ENCODE measurements at regions not wholly inside any gene's neighbourhood (a gene's known extent, or its start where the extent isn't known, plus 50 kb on each side); places are given as distances from the start of the nearest gene placed in this dataset.

DNA sequence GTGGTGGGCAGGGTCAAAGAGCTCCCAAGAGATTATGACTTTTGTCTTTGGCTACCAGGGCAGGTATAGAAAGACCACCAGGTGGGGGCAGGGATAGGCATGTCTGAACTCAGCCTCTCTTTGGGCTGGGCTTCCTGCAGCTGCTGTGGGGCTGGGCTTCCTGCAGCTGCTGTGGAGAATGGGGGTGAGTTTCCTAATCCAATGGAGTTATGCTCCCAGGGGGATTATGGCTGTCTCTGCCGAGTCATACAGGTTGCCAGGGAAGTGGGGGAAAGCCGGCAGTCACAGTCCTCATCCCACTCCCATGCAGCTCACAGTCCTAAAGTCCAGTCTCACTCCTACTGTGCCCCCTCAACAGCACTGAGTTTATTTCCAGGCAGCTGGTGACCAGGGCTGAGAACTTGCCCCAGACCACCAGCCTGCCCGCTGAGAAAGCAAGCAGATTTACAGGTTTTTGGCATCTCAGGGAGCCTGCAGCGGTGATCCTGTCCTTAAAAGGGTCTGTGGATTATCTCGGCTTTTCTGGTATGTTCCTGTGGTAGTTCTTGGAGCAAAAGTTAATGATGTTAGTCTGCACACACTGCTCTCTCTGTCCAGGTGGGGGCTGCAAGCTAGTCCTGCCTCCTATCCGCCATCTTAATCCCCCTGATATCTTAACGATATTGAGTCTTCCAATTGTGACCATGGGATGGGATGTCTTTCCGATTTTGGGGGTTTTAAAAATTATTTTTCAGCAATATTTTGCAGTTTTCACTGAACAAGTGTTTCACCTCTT lies 133.4 kb downstream of the RTL9 start:
- H3K27me3 ChIP-seq, result no peaks in the 10 kb centered on the region
- DNase-seq (ENCODE audit: low spot score in 2 of 2), result no peak
- WGBS, 2 donors, result 86 to 89% methylated on average over 7 to 8 of the region's 8 CpGs
- H3K9me3 ChIP-seq, result no peaks in the 10 kb centered on the region
- H3K4me1 ChIP-seq, result no peaks in the 10 kb centered on the region
- TF ChIP-seq, protein P1, sequence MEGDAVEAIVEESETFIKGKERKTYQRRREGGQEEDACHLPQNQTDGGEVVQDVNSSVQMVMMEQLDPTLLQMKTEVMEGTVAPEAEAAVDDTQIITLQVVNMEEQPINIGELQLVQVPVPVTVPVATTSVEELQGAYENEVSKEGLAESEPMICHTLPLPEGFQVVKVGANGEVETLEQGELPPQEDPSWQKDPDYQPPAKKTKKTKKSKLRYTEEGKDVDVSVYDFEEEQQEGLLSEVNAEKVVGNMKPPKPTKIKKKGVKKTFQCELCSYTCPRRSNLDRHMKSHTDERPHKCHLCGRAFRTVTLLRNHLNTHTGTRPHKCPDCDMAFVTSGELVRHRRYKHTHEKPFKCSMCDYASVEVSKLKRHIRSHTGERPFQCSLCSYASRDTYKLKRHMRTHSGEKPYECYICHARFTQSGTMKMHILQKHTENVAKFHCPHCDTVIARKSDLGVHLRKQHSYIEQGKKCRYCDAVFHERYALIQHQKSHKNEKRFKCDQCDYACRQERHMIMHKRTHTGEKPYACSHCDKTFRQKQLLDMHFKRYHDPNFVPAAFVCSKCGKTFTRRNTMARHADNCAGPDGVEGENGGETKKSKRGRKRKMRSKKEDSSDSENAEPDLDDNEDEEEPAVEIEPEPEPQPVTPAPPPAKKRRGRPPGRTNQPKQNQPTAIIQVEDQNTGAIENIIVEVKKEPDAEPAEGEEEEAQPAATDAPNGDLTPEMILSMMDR (IDR thresholded peaks at IDR 0.05), result no peak
- TF ChIP-seq EP300 (IDR thresholded peaks at IDR 0.05) (no peak), POLR2A (IDR thresholded peaks at IDR 0.05) (no peak)
- H3K36me3 ChIP-seq, result no peaks in the 10 kb centered on the region
- H3K4me3 ChIP-seq, result no peak overlapping the region
- H3K27ac ChIP-seq, result no peak overlapping the region

DNA sequence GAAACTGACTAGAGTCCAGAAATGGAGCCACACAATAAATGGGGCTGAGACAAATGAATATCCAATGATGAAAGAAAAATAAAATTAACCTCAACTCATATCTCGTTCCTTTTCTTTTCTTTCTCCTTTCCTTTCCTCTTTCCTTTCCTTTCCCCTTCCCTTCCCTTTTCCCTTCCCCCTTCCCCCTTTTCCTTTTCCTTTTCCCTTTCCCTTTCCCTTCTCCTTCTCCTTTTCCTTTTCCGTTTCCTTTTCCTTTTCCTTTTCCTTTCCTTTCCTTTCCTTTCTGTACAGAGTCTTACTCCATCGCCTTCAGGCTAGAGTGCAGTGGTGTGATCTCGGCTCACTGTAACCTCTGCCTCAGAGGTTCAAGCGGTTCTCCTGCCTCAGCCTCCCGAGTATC lies 146.3 kb downstream of the RTL9 start:
- WGBS, 2 donors, result 84 to 97% methylated on average over 6 of the region's 6 CpGs
- TF ChIP-seq EP300 (IDR thresholded peaks at IDR 0.05) (no peak), POLR2A (IDR thresholded peaks at IDR 0.05) (no peak)
- TF ChIP-seq, protein P1 (IDR thresholded peaks at IDR 0.05), result no peak

DNA sequence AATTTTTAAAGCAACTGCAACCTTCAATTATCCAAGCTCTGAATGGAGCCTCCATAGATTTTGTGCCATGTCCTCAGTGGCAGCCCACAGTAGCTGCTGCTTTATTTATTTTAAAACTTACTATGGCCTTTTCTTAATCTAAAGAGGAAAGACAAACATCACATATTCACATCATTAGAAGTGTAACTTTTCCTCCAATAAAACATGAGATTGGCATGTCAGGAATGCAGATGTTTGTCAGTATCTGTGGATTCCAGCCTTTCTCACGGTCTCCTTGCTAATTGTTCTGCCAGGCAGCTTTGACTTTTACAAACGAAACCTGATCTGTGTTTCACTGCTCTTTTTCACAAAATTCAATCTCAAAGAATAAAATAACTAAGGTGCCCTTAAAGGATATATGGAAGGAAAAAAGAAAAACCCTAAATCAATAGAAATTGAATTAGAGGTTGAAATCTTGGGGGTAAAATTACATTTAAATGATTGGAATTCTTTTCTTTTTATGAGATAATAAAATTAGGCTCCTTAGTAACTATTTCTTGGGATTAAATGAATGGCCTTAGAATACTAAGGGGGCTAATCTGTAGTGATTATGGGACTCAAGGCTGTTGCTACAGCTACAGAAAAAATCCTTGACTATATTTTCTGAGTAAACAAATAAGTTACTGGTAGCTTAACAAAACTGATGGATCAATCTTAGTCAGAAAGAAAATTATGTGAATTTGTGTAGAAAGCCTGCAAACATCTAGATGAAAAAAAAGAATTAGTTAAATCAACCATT lies 151.3 kb downstream of the RTL9 start:
- H3K27ac ChIP-seq, result no peak overlapping the region
- no peaks in the 10 kb centered on the region for H3K36me3 ChIP-seq
- whole genome bisulfite sequencing, 2 donors, result 21 to 28% methylated on average over 2 of the region's 2 CpGs
- H3K4me3 ChIP-seq, result no peak overlapping the region
- DNase-seq (ENCODE audit: low spot score in 2 of 2), result no peak
- no peaks in the 10 kb centered on the region for H3K9me3 ChIP-seq
- TF ChIP-seq POLR2A (IDR thresholded peaks at IDR 0.05) (no peak), EP300 (IDR thresholded peaks at IDR 0.05) (no peak)
- no peaks in the 10 kb centered on the region for H3K4me1 ChIP-seq
- H3K27me3 ChIP-seq, result peaks cover 0 to 19% of the 10 kb centered on the region in 2 donors

More for the DNA sequence above, 146.3 kb downstream of the RTL9 start:
- Histone ChIP-seq H3K27me3 (peaks cover 0 to 4% of the 10 kb centered on the region in 2 donors), H3K36me3 (no peaks in the 10 kb centered on the region), H3K4me1 (no peaks in the 10 kb centered on the region), H3K27ac (no peak overlapping the region), H3K9me3 (no peaks in the 10 kb centered on the region), H3K4me3 (no peak overlapping the region)
- DNase-seq (ENCODE audit: low spot score in 2 of 2), result no peak

DNA sequence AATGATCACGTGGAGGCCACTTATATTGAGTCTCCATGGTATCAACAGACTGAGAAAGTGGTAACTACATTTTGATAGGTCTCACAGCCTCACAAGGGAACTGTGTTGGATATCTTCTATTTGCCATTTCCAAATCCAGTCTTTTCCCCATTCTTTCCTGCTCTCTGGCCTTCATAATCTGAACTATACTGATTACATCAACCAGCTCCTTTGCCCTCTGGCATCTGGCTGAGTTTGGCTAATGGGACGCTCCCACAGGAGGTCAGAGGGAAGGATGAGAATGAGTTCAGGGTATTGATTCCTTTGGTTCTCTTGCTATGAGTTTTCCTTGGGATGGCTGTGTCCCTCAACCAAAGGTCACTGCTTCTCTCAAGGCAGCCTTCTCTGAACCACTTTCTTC lies 152.6 kb downstream of the RTL9 start:
- H3K36me3 ChIP-seq, result no peaks in the 10 kb centered on the region
- peaks cover 0 to 19% of the 10 kb centered on the region in 2 donors for H3K27me3 ChIP-seq
- H3K4me1 ChIP-seq, result no peaks in the 10 kb centered on the region
- TF ChIP-seq EP300 (IDR thresholded peaks at IDR 0.05) (no peak), POLR2A (IDR thresholded peaks at IDR 0.05) (no peak)
- TF ChIP-seq, protein P1 (IDR thresholded peaks at IDR 0.05), result no peak
- no peak for DNase-seq (ENCODE audit: low spot score in 2 of 2)
- 55 to 63% methylated on average over 2 of the region's 2 CpGs for WGBS, 2 donors
- H3K9me3 ChIP-seq, result no peaks in the 10 kb centered on the region
- no peak overlapping the region for H3K4me3 ChIP-seq
- H3K27ac ChIP-seq, result no peak overlapping the region

DNA sequence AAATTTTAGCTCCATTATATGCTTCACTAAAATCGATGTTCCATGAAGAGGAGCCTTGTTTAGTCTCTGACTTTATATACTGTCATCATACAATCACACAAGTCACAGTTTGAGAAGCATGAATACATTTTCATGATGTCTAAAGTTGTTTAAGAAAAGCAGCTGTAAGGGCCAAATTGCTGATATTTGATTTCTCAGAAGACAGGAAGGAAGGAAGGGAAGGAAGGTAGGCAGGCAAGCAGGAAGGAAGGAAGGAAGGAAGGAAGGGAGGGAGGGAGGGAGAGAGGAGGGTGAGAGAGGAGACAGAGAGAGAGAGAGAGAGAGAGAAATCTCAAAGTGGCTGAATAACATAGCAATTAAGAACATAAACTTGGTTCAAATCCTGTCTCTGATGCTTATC lies 153.7 kb downstream of the RTL9 start:
- 50 to 56% methylated on average over 1 of the region's 1 CpG for WGBS, 2 donors
- no peaks in the 10 kb centered on the region for H3K36me3 ChIP-seq
- no peaks in the 10 kb centered on the region for H3K9me3 ChIP-seq
- TF ChIP-seq, protein P1 (IDR thresholded peaks at IDR 0.05), result no peak
- no peak for TF ChIP-seq EP300 (IDR thresholded peaks at IDR 0.05)
- TF ChIP-seq POLR2A (IDR thresholded peaks at IDR 0.05), result no peak
- no peak overlapping the region for H3K4me3 ChIP-seq
- peaks cover 0 to 15% of the 10 kb centered on the region in 2 donors for H3K27me3 ChIP-seq
- DNase-seq (ENCODE audit: low spot score in 2 of 2), result no peak
- H3K27ac ChIP-seq, result no peak overlapping the region
- H3K4me1 ChIP-seq, result no peaks in the 10 kb centered on the region
